ENCODE measurements at regions not wholly inside any gene's neighbourhood (a gene's known extent, or its start where the extent isn't known, plus 50 kb on each side); places are given as distances from the start of the nearest gene placed in this dataset.

GRCh38 chr2:123738643-123739042 lies 286.4 kb upstream of the CNTNAP5 start:
- peaks cover 1% of the 10 kb centered on the region for H3K27me3 Mint-ChIP-seq (ENCODE audit: unreplicated experiment)
- no peak overlapping the region for H3K27ac Mint-ChIP-seq (ENCODE audit: unreplicated experiment)
- H3K4me3 Mint-ChIP-seq (ENCODE audit: unreplicated experiment) = no peak overlapping the region
- H3K9me3 Mint-ChIP-seq (ENCODE audit: unreplicated experiment) = no peaks in the 10 kb centered on the region
- no peaks in the 10 kb centered on the region for H3K4me1 Mint-ChIP-seq (ENCODE audit: low read depth, unreplicated experiment)
- H3K36me3 Mint-ChIP-seq (ENCODE audit: unreplicated experiment) = no peaks in the 10 kb centered on the region
- no peak for DNase-seq
- TF ChIP-seq, protein P1, sequence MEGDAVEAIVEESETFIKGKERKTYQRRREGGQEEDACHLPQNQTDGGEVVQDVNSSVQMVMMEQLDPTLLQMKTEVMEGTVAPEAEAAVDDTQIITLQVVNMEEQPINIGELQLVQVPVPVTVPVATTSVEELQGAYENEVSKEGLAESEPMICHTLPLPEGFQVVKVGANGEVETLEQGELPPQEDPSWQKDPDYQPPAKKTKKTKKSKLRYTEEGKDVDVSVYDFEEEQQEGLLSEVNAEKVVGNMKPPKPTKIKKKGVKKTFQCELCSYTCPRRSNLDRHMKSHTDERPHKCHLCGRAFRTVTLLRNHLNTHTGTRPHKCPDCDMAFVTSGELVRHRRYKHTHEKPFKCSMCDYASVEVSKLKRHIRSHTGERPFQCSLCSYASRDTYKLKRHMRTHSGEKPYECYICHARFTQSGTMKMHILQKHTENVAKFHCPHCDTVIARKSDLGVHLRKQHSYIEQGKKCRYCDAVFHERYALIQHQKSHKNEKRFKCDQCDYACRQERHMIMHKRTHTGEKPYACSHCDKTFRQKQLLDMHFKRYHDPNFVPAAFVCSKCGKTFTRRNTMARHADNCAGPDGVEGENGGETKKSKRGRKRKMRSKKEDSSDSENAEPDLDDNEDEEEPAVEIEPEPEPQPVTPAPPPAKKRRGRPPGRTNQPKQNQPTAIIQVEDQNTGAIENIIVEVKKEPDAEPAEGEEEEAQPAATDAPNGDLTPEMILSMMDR (IDR thresholded peaks at IDR 0.05; ENCODE audit: partially characterized antibody, unreplicated experiment) = no peak

GRCh38 chr2:123746006-123746405 lies 279.1 kb upstream of the CNTNAP5 start:
- TF ChIP-seq, protein P1 (IDR thresholded peaks at IDR 0.05; ENCODE audit: partially characterized antibody, unreplicated experiment) = no peak
- Mint-ChIP-seq H3K27me3 (ENCODE audit: unreplicated experiment) (peaks cover 3% of the 10 kb centered on the region), H3K36me3 (ENCODE audit: unreplicated experiment) (no peaks in the 10 kb centered on the region), H3K4me3 (ENCODE audit: unreplicated experiment) (no peak overlapping the region), H3K27ac (ENCODE audit: unreplicated experiment) (no peak overlapping the region), H3K4me1 (ENCODE audit: low read depth, unreplicated experiment) (no peaks in the 10 kb centered on the region), H3K9me3 (ENCODE audit: unreplicated experiment) (no peaks in the 10 kb centered on the region)
- DNase-seq = no peak

GRCh38 chr2:123747326-123747725 lies 277.8 kb upstream of the CNTNAP5 start:
- H3K27me3 Mint-ChIP-seq (ENCODE audit: unreplicated experiment) = peaks cover 1% of the 10 kb centered on the region

DNA sequence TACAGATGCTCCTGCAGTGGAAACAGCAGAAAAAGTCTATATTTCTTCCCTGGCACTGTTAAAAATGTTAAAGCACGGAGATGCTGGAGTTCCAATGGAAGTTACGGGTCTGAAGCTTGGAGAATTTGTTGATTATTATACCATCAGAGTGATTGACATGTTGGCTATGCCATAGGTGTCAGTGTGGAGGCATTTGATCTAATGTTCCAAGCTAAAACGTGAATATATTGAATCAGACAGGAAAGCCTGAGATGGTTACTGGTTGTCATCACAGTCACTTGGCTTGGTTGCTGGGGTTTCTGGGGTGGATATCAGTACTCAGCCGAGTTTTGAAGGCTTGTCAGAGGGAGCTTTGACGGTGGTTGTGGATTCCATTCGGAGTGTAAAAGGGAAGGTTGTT lies 262.9 kb upstream of the CNTNAP5 start:
- no peak overlapping the region for H3K27ac Mint-ChIP-seq (ENCODE audit: unreplicated experiment)
- TF ChIP-seq, protein P1 (IDR thresholded peaks at IDR 0.05; ENCODE audit: partially characterized antibody, unreplicated experiment) = no peak
- H3K36me3 Mint-ChIP-seq (ENCODE audit: unreplicated experiment) = no peaks in the 10 kb centered on the region
- no peak overlapping the region for H3K4me3 Mint-ChIP-seq (ENCODE audit: unreplicated experiment)
- no peaks in the 10 kb centered on the region for H3K4me1 Mint-ChIP-seq (ENCODE audit: low read depth, unreplicated experiment)
- H3K27me3 Mint-ChIP-seq (ENCODE audit: unreplicated experiment) = no peaks in the 10 kb centered on the region
- DNase-seq = no peak
- peaks cover 2% of the 10 kb centered on the region for H3K9me3 Mint-ChIP-seq (ENCODE audit: unreplicated experiment)

More at GRCh38 chr2:123747326-123747725, 277.8 kb upstream of the CNTNAP5 start:
- H3K27ac Mint-ChIP-seq (ENCODE audit: unreplicated experiment) = no peak overlapping the region
- H3K9me3 Mint-ChIP-seq (ENCODE audit: unreplicated experiment) = no peaks in the 10 kb centered on the region
- H3K4me3 Mint-ChIP-seq (ENCODE audit: unreplicated experiment) = no peak overlapping the region
- H3K4me1 Mint-ChIP-seq (ENCODE audit: low read depth, unreplicated experiment) = no peaks in the 10 kb centered on the region
- TF ChIP-seq, protein P1 (IDR thresholded peaks at IDR 0.05; ENCODE audit: partially characterized antibody, unreplicated experiment) = no peak
- DNase-seq = no peak
- no peaks in the 10 kb centered on the region for H3K36me3 Mint-ChIP-seq (ENCODE audit: unreplicated experiment)

GRCh38 chr2:123768233-123768632 lies 256.9 kb upstream of the CNTNAP5 start:
- Mint-ChIP-seq H3K27ac (ENCODE audit: unreplicated experiment) (no peak overlapping the region), H3K36me3 (ENCODE audit: unreplicated experiment) (no peaks in the 10 kb centered on the region), H3K27me3 (ENCODE audit: unreplicated experiment) (no peaks in the 10 kb centered on the region), H3K4me3 (ENCODE audit: unreplicated experiment) (no peak overlapping the region), H3K9me3 (ENCODE audit: unreplicated experiment) (no peaks in the 10 kb centered on the region), H3K4me1 (ENCODE audit: low read depth, unreplicated experiment) (no peaks in the 10 kb centered on the region)
- no peak for DNase-seq
- TF ChIP-seq, protein P1 (IDR thresholded peaks at IDR 0.05; ENCODE audit: partially characterized antibody, unreplicated experiment) = no peak
